Right lobe of liver (tissue), 6 donors: ENCODE measurements at regions not wholly inside any gene's neighbourhood (a gene's known extent, or its start where the extent isn't known, plus 50 kb on each side); places are given as distances from the start of the nearest gene placed in this dataset.
A peak's percentile ranks its signal among the peaks of the same experiment; 100 is the strongest.
"Not testable (repeated sequence)": the region's sequence is repeated elsewhere in the genome, so short reads cannot be mapped to it uniquely, and the experiment has no call there.

Source experiments
- ATAC-seq, 4 donors: fragments of 200-7000 bp; cut with Tn5 transposase; one replicate each; pipeline ENCODE4 v1.9.1; 2020; ENCODE audit warnings: mild to moderate bottlenecking in 4 of 4, moderate library complexity in 4 of 4
- DNase-seq, 3 donors: peaks; one replicate each; pipeline ENCODE4 v3.0.0-alpha.2; 2020
- H3K27ac ChIP-seq, 3 donors: fragments of 200-600 bp; one replicate each; pipeline ENCODE4 v1.8.0; 2022
- H3K27me3 ChIP-seq, 2 donors: fragments of 200-600 bp; one replicate each; pipeline ENCODE4 v1.8.0; 2022
- H3K36me3 ChIP-seq, 4 donors: fragments of 200-600 bp; sonication (generic) in 1 of 4; one replicate each; pipeline versions ENCODE4 v1.5.1 to v1.8.0; 2017 to 2022; ENCODE audit warnings: control low read depth in 1 of 4
- H3K4me1 ChIP-seq, 4 donors: fragments of 200-600 bp; sonication (generic) in 1 of 4; one replicate each; pipeline versions ENCODE4 v1.5.1 to v1.8.0; 2017 to 2022; ENCODE audit warnings: control low read depth in 1 of 4
- H3K4me3 ChIP-seq, 3 donors: fragments of 200-600 bp; one replicate each; pipeline ENCODE4 v1.8.0; 2022
- H3K9me3 ChIP-seq, 4 donors: fragments of 200-600 bp; sonication (generic) in 1 of 4; one replicate each; pipeline versions ENCODE4 v1.5.1 to v1.8.0; 2017 to 2022; ENCODE audit warnings: control low read depth in 1 of 4
- POLR2A ChIP-seq: fragments of 450-650 bp; IDR thresholded peaks from one replicate; pipeline ENCODE4 v1.6.1; 2017; ENCODE audit warnings: antibody characterized with exemption, mild to moderate bottlenecking
- WGBS: methylation state at CpG from one replicate; pipeline ENCODE4 v1.1.6; 2018; ENCODE audit warnings: low coverage, low lambda C conversion rate; ENCODE audit not compliant: insufficient coverage; ENCODE audit errors: missing lambda C conversion rate; 5-methylcytosine and 5-hydroxymethylcytosine counted together
- intact Hi-C, 2 donors: fragments of 100-400 bp; cut with DNase I; formaldehyde crosslinking; loops; one replicate each; pipeline versions ENCODE4 v1.11.2 to v1.14.1; 2022
- TF ChIP-seq, protein P1 (sequence below), 4 donors: fragments of 200-600 bp in 3 of 4; fragments of 450-650 bp in 1 of 4; IDR thresholded peaks; one replicate each; pipeline versions ENCODE4 v1.5.1 to v1.8.0; 2016 to 2022; ENCODE audit warnings: antibody characterized with exemption in 4 of 4, mild to moderate bottlenecking in 2 of 4
- donor health status: DM: no; HTN: yes; CAD: no.
- donor health status: DM: no; HTN: no; CAD: no.
- donor health status: DM: no; HTN: no; CAD: no.
- donor health status: DM: no; HTN: yes; CAD: no.
- donor health status: DM: no; HTN: yes; CAD: no.

- Histone ChIP-seq H3K4me1 (no peaks in the 10 kb centered on the region), H3K27ac (no peak overlapping the region), H3K4me3 (no peak overlapping the region), H3K27me3 (no peaks in the 10 kb centered on the region), H3K9me3 (no peaks in the 10 kb centered on the region), H3K36me3 (no peaks in the 10 kb centered on the region)
- DNase-seq (no peak), ATAC-seq (no peak)
- no peak for TF ChIP-seq POLR2A
- TF ChIP-seq, protein P1, sequence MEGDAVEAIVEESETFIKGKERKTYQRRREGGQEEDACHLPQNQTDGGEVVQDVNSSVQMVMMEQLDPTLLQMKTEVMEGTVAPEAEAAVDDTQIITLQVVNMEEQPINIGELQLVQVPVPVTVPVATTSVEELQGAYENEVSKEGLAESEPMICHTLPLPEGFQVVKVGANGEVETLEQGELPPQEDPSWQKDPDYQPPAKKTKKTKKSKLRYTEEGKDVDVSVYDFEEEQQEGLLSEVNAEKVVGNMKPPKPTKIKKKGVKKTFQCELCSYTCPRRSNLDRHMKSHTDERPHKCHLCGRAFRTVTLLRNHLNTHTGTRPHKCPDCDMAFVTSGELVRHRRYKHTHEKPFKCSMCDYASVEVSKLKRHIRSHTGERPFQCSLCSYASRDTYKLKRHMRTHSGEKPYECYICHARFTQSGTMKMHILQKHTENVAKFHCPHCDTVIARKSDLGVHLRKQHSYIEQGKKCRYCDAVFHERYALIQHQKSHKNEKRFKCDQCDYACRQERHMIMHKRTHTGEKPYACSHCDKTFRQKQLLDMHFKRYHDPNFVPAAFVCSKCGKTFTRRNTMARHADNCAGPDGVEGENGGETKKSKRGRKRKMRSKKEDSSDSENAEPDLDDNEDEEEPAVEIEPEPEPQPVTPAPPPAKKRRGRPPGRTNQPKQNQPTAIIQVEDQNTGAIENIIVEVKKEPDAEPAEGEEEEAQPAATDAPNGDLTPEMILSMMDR (IDR thresholded peaks at IDR 0.05): no peak
- intact Hi-C loops: no loop called here
- WGBS: 31% methylated on average over 2 of the region's 2 CpGs
Observed at GRCh38 chr2:208799397-208799796, 392.8 kb downstream of the PTH2R start.

DNA sequence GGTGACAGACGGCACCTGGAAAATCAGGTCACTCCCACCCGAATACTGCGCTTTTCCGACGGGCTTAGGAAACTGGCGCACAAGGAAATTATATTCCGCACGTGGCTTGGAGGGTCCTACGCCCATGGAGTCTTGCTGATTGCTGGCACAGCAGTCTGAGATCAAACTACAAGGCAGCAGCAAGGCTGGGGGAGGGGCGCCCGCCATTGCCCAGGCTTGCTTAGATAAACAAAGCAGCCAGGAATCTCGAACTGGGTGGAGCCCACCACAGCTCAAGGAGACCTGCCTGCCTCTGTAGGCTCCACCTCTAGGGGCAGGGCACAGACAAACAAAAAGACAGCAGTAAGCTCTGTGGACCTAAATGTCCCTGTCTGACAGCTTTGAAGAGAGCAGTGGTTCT is 394.3 kb downstream of the PTH2R start:
- H3K36me3 ChIP-seq, ATAC-seq, H3K9me3 ChIP-seq, H3K27me3 ChIP-seq, H3K4me3 ChIP-seq, H3K27ac ChIP-seq, intact Hi-C loops, H3K4me1 ChIP-seq, DNase-seq: not testable (repeated sequence)
- WGBS: 0% methylated on average over 1 of the region's 12 CpGs

GRCh38 chr2:208807756-208808155 is 401.2 kb downstream of the PTH2R start:
- ATAC-seq: no peak
- Histone ChIP-seq H3K4me1 (no peaks in the 10 kb centered on the region), H3K9me3 (no peaks in the 10 kb centered on the region), H3K36me3 (no peaks in the 10 kb centered on the region), H3K27me3 (no peaks in the 10 kb centered on the region), H3K4me3 (no peak overlapping the region), H3K27ac (no peak overlapping the region)
- WGBS: 83% methylated on average over 2 of the region's 2 CpGs
- no peak for DNase-seq
- TF ChIP-seq POLR2A: no peak
- TF ChIP-seq, protein P1 (IDR thresholded peaks at IDR 0.05): no peak
- intact Hi-C loops: no loop called here

GRCh38 chr2:208811885-208812284 is 405.3 kb downstream of the PTH2R start:
- H3K9me3 ChIP-seq, H3K36me3 ChIP-seq, intact Hi-C loops, H3K27ac ChIP-seq, ATAC-seq, H3K27me3 ChIP-seq, H3K4me1 ChIP-seq, DNase-seq, H3K4me3 ChIP-seq: not testable (repeated sequence)
- 18% methylated on average over 3 of the region's 10 CpGs for WGBS

DNA sequence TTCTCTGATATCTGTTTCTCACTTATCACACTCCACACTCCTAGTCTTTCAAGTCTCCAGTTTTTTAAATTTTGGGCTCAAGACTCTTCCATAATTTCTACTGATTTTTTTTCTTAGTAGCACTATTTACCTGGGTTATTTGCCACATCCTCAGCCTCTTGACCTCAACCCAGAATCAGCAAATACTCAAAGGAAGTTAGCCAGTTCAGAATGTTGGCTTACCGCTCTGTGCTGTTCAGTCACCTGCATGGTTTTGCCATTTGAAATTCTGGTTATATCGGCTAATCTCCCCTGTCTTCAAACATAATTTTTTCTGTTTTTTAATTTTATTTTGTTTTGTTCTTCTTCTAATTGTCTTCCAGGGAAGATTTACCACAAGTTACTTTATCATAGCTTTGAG is 412.6 kb downstream of the PTH2R start:
- WGBS: 38% methylated on average over 2 of the region's 2 CpGs
- no peaks in the 10 kb centered on the region for H3K36me3 ChIP-seq
- H3K4me3 ChIP-seq: no peak overlapping the region
- H3K9me3 ChIP-seq: no peaks in the 10 kb centered on the region
- intact Hi-C loops: no loop called here
- ATAC-seq: no peak
- no peak for DNase-seq
- no peaks in the 10 kb centered on the region for H3K27me3 ChIP-seq
- H3K4me1 ChIP-seq: no peaks in the 10 kb centered on the region
- no peak overlapping the region for H3K27ac ChIP-seq
- TF ChIP-seq, protein P1 (IDR thresholded peaks at IDR 0.05): no peak
- TF ChIP-seq POLR2A: no peak

GRCh38 chr2:208820014-208820688 is 413.6 kb downstream of the PTH2R start:
- no peak overlapping the region for H3K27ac ChIP-seq
- no peaks in the 10 kb centered on the region for H3K9me3 ChIP-seq
- TF ChIP-seq POLR2A: no peak
- TF ChIP-seq, protein P1 (IDR thresholded peaks at IDR 0.05): peak in 3 of 4 donors; percentile 14 to 27 (median 18)
- DNase-seq: no peak
- ATAC-seq: peak in 2 of 4 donors; percentile 33 to 39
- H3K4me3 ChIP-seq: no peak overlapping the region
- 43% methylated on average over 1 of the region's 1 CpG for WGBS
- intact Hi-C loops: no loop called here
- H3K36me3 ChIP-seq: no peaks in the 10 kb centered on the region
- no peaks in the 10 kb centered on the region for H3K4me1 ChIP-seq
- H3K27me3 ChIP-seq: no peaks in the 10 kb centered on the region
